22Rv1 (cell line): ENCODE measurements at regions not wholly inside any gene's neighbourhood (a gene's known extent, or its start where the extent isn't known, plus 50 kb on each side); places are given as distances from the start of the nearest gene placed in this dataset.

Experiments
- H3K27ac ChIP-seq: fragments of 450-650 bp; 2 replicates; pipeline ENCODE4 v1.5.1; 2017
- CTCF ChIP-seq: fragments of 450-650 bp; IDR thresholded peaks from 2 replicates; pipeline ENCODE4 v1.5.1; 2017; ENCODE audit warnings: mild to moderate bottlenecking
- ZFX ChIP-seq: fragments of 450-650 bp; IDR thresholded peaks from 2 replicates; pipeline ENCODE4 v1.6.1; 2017; ENCODE audit warnings: antibody characterized with exemption, borderline replicate concordance

GRCh38 chr11:134468796-134469195, 56.8 kb upstream of the B3GAT1 start:
- no peak for TF ChIP-seq CTCF
- no peak for TF ChIP-seq ZFX
- H3K27ac ChIP-seq = no peak overlapping the region

DNA sequence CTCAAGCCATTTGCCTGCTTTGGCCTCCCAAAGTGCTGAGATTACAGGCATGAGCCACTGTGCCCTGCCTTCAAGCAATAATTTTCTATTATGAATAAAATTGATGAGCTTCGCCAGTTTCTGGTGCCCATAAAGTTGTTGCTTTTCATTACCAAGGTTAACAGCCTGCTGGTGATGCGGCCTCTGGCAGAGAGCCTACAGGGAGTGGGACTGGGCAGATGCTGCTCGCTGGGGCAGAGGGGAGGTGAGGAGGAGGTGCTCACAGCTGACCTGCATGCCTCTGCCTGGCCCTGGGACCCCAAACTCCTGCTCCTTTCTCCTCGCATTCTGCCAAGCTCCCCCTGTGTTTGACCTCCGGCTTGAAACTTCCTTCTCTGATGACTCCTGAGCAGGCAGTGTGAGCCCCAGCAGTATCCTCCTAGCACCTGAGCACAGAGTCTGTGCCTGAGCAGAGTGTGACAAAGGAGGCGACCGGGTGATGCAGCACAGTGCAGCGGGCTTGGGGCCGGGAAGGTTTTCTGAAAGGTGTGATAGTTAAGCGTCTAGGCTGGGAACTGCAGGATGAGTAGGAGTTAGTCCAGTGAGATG, 56.1 kb upstream of the B3GAT1 start:
- TF ChIP-seq ZFX = no peak
- TF ChIP-seq CTCF = no peak
- no peak overlapping the region for H3K27ac ChIP-seq

GRCh38 chr11:134466610-134467567, 54.8 kb upstream of the B3GAT1 start:
- no peak overlapping the region for H3K27ac ChIP-seq
- TF ChIP-seq ZFX (no peak), CTCF (no peak)

GRCh38 chr11:134466156-134466555, 54.1 kb upstream of the B3GAT1 start:
- no peak for TF ChIP-seq CTCF
- TF ChIP-seq ZFX = no peak
- no peak overlapping the region for H3K27ac ChIP-seq

DNA sequence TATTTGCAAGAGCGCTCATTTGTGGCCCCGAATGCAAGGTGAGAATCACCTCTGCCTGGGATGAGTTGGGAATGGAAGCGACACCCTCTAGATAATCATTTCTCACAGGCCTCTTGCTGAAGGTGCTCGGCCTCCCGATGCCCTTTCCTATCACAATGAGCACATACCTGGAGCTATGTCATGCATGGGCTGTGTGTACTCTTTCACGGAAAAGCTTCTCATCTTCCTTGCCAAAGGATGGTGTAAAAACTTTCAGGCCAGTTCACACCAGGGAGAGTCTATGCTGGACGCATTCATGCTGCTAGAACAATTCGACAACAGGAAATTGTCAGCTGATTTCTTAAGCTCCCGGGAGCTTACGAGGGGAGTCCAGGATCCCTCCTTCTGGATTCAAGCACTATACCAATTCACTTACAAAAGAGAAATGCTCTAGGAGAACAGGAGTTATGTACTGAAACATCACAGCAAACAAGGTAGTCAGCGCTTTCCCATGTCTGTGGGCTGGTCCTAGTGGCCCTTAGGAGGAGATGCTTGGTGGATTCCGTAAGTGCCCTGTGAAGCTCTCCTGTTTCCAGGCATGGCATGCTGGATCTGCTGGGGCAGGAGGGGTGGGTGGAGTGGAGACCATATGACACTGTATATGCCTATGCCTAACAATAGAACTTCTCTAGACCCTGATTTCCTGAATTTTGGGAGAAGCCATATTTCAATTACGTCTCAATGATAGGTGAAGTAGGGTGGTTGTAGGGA, 53.1 kb upstream of the B3GAT1 start:
- no peak overlapping the region for H3K27ac ChIP-seq

GRCh38 chr11:134464196-134464595, 52.2 kb upstream of the B3GAT1 start:
- TF ChIP-seq CTCF (no peak), ZFX (no peak)
- H3K27ac ChIP-seq = no peak overlapping the region

More for the DNA sequence above, 53.1 kb upstream of the B3GAT1 start:
- TF ChIP-seq CTCF (no peak), ZFX (no peak)
